OCI-LY7 (cell line): ENCODE measurements at regions not wholly inside any gene's neighbourhood (a gene's known extent, or its start where the extent isn't known, plus 50 kb on each side); places are given as distances from the start of the nearest gene placed in this dataset.

Experiments
- BruUV-seq: library from RNA; stranded (reverse); fragments of 400-500 nt; replicated peaks from 2 replicates; lab custom pipeline; 2021; lab: Mats Ljungman, UMichigan
- CTCF ChIA-PET: fragments of 300-600 bp; sonication (Branson Sonifier 250); formaldehyde crosslinking; loops from one replicate; lab custom pipeline; 2022; ENCODE audit warnings: antibody characterized with exemption; ENCODE audit not compliant: unreplicated experiment; lab: Charles Lee
- POLR2A ChIA-PET: fragments of 300-600 bp; sonication (Branson Sonifier 250); formaldehyde crosslinking; loops from one replicate; lab custom pipeline; 2022; ENCODE audit warnings: antibody characterized with exemption; lab: Charles Lee
- DNase-seq: peaks from one replicate; pipeline ENCODE4 v3.0.0-alpha.2; 2015; ENCODE audit warnings: low spot score
- H2AFZ ChIP-seq: fragments of 200-600 bp; sonication (generic), shearing (Covaris generic); 2 replicates; pipeline ENCODE4 v1.6.1; 2014; ENCODE audit warnings: mild to moderate bottlenecking, antibody characterized with exemption, low read length, moderate library complexity
- H3K27ac ChIP-seq: fragments of 200-600 bp; sonication (generic); 2 replicates; pipeline ENCODE4 v1.5.1; 2014; ENCODE audit warnings: mixed run types, low read depth, mild to moderate bottlenecking, moderate library complexity, low read length, inconsistent platforms; ENCODE audit not compliant: poor library complexity, severe bottlenecking
- H3K36me3 ChIP-seq: fragments of 200-600 bp; sonication (generic); 2 replicates; pipeline ENCODE4 v1.6.1; 2014; ENCODE audit warnings: mild to moderate bottlenecking, antibody characterized with exemption, low read length, moderate library complexity, mixed read lengths; ENCODE audit not compliant: insufficient read depth
- H3K4me1 ChIP-seq: fragments of 200-600 bp; sonication (generic); 2 replicates; pipeline ENCODE4 v1.5.1; 2014; ENCODE audit warnings: mild to moderate bottlenecking, low read length; ENCODE audit not compliant: insufficient read depth, poor library complexity, severe bottlenecking
- H3K4me2 ChIP-seq: fragments of 200-600 bp; sonication (generic); 2 replicates; pipeline ENCODE4 v1.6.1; 2014; ENCODE audit warnings: mild to moderate bottlenecking, low read length
- H3K4me3 ChIP-seq: fragments of 200-600 bp; sonication (generic); 2 replicates; pipeline ENCODE4 v1.5.1; 2014; ENCODE audit warnings: mild to moderate bottlenecking, low read depth, low read length; ENCODE audit not compliant: poor library complexity, severe bottlenecking
- H3K79me2 ChIP-seq: fragments of 200-600 bp; sonication (generic); 2 replicates; pipeline ENCODE4 v1.6.1; 2016; ENCODE audit warnings: low read depth, mild to moderate bottlenecking, low read length, moderate library complexity, mixed read lengths; ENCODE audit not compliant: insufficient read depth
- H3K9me2 ChIP-seq: fragments of 200-600 bp; sonication (generic); 2 replicates; pipeline ENCODE4 v1.6.1; 2016; ENCODE audit warnings: mild to moderate bottlenecking, low read length, mixed read lengths; ENCODE audit not compliant: insufficient read depth
- H3K9me3 ChIP-seq: fragments of 200-600 bp; sonication (generic); 2 replicates; pipeline ENCODE4 v1.6.1; 2014; ENCODE audit warnings: mild to moderate bottlenecking, mixed run types, low read length, mixed read lengths
- H4K20me1 ChIP-seq: fragments of 200-600 bp; sonication (generic); 2 replicates; pipeline ENCODE4 v1.6.1; 2014; ENCODE audit warnings: mild to moderate bottlenecking, antibody characterized with exemption, low read length, moderate library complexity, mixed read lengths; ENCODE audit not compliant: insufficient read depth
- EZH2phosphoT487 ChIP-seq: fragments of 200-600 bp; sonication (generic); IDR thresholded peaks from 2 replicates; pipeline ENCODE4 v1.6.1; 2018; ENCODE audit warnings: low read depth, borderline replicate concordance, mild to moderate bottlenecking, mixed run types, antibody characterized with exemption, low read length, moderate library complexity, mixed read lengths
- intact Hi-C: fragments of 100-400 bp; cut with micrococcal nuclease; formaldehyde crosslinking; loops from one replicate; pipeline ENCODE4 v1.10.0; 2022; ENCODE audit not compliant: unreplicated experiment
- TF ChIP-seq, protein P1 (sequence below): fragments of 200-600 bp; sonication (generic); conservative IDR thresholded peaks from 2 replicates; pipeline ENCODE4 v1.5.1; 2014; ENCODE audit warnings: mild to moderate bottlenecking, antibody characterized with exemption, low read length, moderate library complexity, mixed read lengths

- no peak overlapping the region for H2AFZ ChIP-seq
- no TSS peak for BruUV-seq
- CTCF ChIA-PET: no interaction called here
- no peaks in the 10 kb centered on the region for H3K79me2 ChIP-seq
- no peaks in the 10 kb centered on the region for H3K9me2 ChIP-seq
- H3K4me1 ChIP-seq: no peaks in the 10 kb centered on the region
- no peaks in the 10 kb centered on the region for H4K20me1 ChIP-seq
- TF ChIP-seq, protein P1, sequence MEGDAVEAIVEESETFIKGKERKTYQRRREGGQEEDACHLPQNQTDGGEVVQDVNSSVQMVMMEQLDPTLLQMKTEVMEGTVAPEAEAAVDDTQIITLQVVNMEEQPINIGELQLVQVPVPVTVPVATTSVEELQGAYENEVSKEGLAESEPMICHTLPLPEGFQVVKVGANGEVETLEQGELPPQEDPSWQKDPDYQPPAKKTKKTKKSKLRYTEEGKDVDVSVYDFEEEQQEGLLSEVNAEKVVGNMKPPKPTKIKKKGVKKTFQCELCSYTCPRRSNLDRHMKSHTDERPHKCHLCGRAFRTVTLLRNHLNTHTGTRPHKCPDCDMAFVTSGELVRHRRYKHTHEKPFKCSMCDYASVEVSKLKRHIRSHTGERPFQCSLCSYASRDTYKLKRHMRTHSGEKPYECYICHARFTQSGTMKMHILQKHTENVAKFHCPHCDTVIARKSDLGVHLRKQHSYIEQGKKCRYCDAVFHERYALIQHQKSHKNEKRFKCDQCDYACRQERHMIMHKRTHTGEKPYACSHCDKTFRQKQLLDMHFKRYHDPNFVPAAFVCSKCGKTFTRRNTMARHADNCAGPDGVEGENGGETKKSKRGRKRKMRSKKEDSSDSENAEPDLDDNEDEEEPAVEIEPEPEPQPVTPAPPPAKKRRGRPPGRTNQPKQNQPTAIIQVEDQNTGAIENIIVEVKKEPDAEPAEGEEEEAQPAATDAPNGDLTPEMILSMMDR: no peak
- TF ChIP-seq EZH2phosphoT487: no peak
- H3K4me3 ChIP-seq: no peak overlapping the region
- H3K36me3 ChIP-seq: no peaks in the 10 kb centered on the region
- intact Hi-C loops: no loop called here
- no peak for DNase-seq
- no peak overlapping the region for H3K27ac ChIP-seq
- no peaks in the 10 kb centered on the region for H3K9me3 ChIP-seq
- POLR2A ChIA-PET: no interaction called here
- H3K4me2 ChIP-seq: no peak overlapping the region
Observed at GRCh38 chr16:79725051-79725450, 124.5 kb upstream of the MAF start.

DNA sequence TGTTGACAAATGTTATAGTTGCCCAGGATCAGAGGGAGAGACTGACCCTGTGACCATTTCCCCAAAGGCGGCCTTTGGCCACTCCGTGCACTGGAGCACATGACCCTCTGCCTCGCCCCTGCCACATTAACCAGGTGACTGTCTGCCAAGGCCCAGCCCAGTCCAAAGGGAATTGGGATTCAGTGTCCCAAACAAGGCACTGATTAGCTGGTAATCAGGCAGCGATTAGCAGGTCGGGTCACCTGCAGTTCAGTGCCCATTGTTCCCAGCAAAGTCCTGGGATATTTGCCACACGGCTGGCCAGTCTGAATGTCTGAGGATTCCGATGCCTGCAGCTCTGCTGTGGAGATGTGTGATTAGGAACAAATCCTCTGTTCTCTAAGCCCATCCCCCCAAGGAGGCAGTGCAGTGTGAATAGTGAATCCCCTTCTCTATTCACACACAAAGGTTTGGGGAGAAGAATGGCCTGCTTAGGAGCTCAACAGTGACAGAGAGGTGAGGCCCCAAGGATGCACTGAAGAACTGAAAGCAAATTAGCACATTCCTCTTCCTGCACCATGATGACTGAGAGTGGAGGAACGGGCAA is 123.1 kb upstream of the MAF start:
- H2AFZ ChIP-seq: no peak overlapping the region
- no TSS peak for BruUV-seq
- CTCF ChIA-PET: no interaction called here
- TF ChIP-seq EZH2phosphoT487: no peak
- TF ChIP-seq, protein P1: no peak
- no peak overlapping the region for H3K27ac ChIP-seq
- H3K9me2 ChIP-seq: no peaks in the 10 kb centered on the region
- POLR2A ChIA-PET: no interaction called here
- no peaks in the 10 kb centered on the region for H3K9me3 ChIP-seq
- H3K4me2 ChIP-seq: no peak overlapping the region
- intact Hi-C loops: no loop called here
- no peak for DNase-seq
- no peaks in the 10 kb centered on the region for H3K79me2 ChIP-seq
- no peaks in the 10 kb centered on the region for H4K20me1 ChIP-seq
- H3K4me3 ChIP-seq: no peak overlapping the region
- H3K36me3 ChIP-seq: no peaks in the 10 kb centered on the region
- H3K4me1 ChIP-seq: no peaks in the 10 kb centered on the region

DNA sequence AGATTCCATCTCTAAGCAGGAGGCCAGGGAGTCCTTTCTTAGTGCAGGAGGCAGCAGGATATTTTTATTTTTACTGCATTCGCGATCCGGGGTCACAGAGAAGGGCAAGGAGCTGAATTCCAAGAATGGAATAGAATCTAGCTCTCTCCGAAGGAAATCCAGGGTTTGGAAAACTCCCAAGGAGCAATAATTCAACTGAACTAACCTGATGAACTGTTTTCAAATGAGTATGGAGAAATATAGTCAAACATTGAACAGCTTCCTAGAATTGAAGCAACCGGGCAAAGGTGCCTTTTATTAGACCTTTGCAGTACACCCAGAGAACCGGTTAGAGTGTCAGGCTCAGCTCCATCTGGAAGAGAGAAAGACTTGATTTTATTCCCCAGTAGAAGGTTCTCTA is 120.7 kb upstream of the MAF start:
- Histone ChIP-seq H3K36me3 (no peaks in the 10 kb centered on the region), H2AFZ (no peak overlapping the region), H3K9me3 (no peaks in the 10 kb centered on the region), H3K79me2 (no peaks in the 10 kb centered on the region), H3K4me1 (no peaks in the 10 kb centered on the region), H3K4me3 (no peak overlapping the region), H3K27ac (no peak overlapping the region), H4K20me1 (no peaks in the 10 kb centered on the region), H3K4me2 (no peak overlapping the region), H3K9me2 (no peaks in the 10 kb centered on the region)
- no peak for TF ChIP-seq EZH2phosphoT487
- TF ChIP-seq, protein P1: no peak
- no peak for DNase-seq
- CTCF ChIA-PET: no interaction called here
- BruUV-seq: no TSS peak
- POLR2A ChIA-PET: interaction anchor here (0.7 kb wide), 1 partner anchor 940 kb away, joined by 3 read pairs; no protein-coding TSS in a partner anchor
- intact Hi-C loops: no loop called here
